Natural killer cell (primary cell): ENCODE measurements at regions not wholly inside any gene's neighbourhood (a gene's known extent, or its start where the extent isn't known, plus 50 kb on each side); places are given as distances from the start of the nearest gene placed in this dataset.

Experiments
- ATAC-seq, 3 donors: fragments of 150-1000 bp in 2 of 3; fragments of 200-7000 bp in 1 of 3; cut with Tn5 transposase; 1 replicate in 1 of 3; 2 replicates in 2 of 3; pipeline ENCODE4 v1.10.0; 2021; ENCODE audit warnings: mild to moderate bottlenecking in 2 of 3, moderate library complexity in 2 of 3
- DNase-seq, 2 donors: peaks; one replicate each; pipeline versions ENCODE4 v3.0.0 to v3.0.0-alpha.2; 2013 to 2021; ENCODE audit warnings: mixed read lengths in 1 of 2
- H3K27ac ChIP-seq: one replicate; pipeline ENCODE4 v1.5.1; 2013; ENCODE audit warnings: mild to moderate bottlenecking, low read length
- H3K27me3 ChIP-seq: one replicate; pipeline ENCODE4 v1.6.1; 2013; ENCODE audit warnings: low read length; ENCODE audit not compliant: control insufficient read depth, insufficient read depth
- H3K36me3 ChIP-seq: one replicate; pipeline ENCODE4 v1.6.1; 2013; ENCODE audit warnings: low read length; ENCODE audit not compliant: control insufficient read depth, insufficient read depth
- H3K4me1 ChIP-seq: one replicate; pipeline ENCODE4 v1.6.1; 2013; ENCODE audit warnings: low read length; ENCODE audit not compliant: control insufficient read depth, insufficient read depth
- H3K4me3 ChIP-seq: one replicate; pipeline ENCODE4 v1.5.1; 2013; ENCODE audit warnings: low read length
- H3K9me3 ChIP-seq: one replicate; pipeline ENCODE4 v1.6.1; 2013; ENCODE audit warnings: low read length; ENCODE audit not compliant: control insufficient read depth, insufficient read depth
- H3K27ac Mint-ChIP-seq, 2 donors: one replicate each; pipeline ENCODE4 v1.8.0; 2022; ENCODE audit warnings: mild to moderate bottlenecking in 2 of 2, mixed read lengths in 2 of 2, moderate library complexity in 1 of 2
- H3K27me3 Mint-ChIP-seq, 2 donors: one replicate each; pipeline ENCODE4 v1.8.0; 2022; ENCODE audit warnings: low read depth in 2 of 2, mixed read lengths in 2 of 2
- H3K36me3 Mint-ChIP-seq: one replicate; pipeline ENCODE4 v1.8.0; 2022; ENCODE audit warnings: mixed read lengths
- H3K4me1 Mint-ChIP-seq, 2 donors: one replicate each; pipeline ENCODE4 v1.8.0; 2022; ENCODE audit warnings: mixed read lengths in 2 of 2
- H3K4me3 Mint-ChIP-seq: one replicate; pipeline ENCODE4 v1.8.0; 2022; ENCODE audit warnings: mild to moderate bottlenecking, moderate library complexity, mixed read lengths
- H3K9me3 Mint-ChIP-seq, 2 donors: one replicate each; pipeline ENCODE4 v1.8.0; 2022; ENCODE audit warnings: mixed read lengths in 2 of 2
- CTCF ChIP-seq: fragments of 200-600 bp; IDR thresholded peaks from one replicate; pipeline ENCODE4 v1.8.0; 2022; ENCODE audit warnings: antibody characterized with exemption
- WGBS: methylation state at CpG from one replicate; pipeline ENCODE4 v1.1.7; 2013; ENCODE audit warnings: missing lambda C conversion rate; ENCODE audit not compliant: insufficient coverage; 5-methylcytosine and 5-hydroxymethylcytosine counted together
- intact Hi-C: fragments of 100-400 bp; cut with micrococcal nuclease; formaldehyde crosslinking; loops from one replicate; pipeline ENCODE4 v1.14.2; 2022

- intact Hi-C loops, result no loop called here
- H3K36me3 Mint-ChIP-seq, result no peaks in the 10 kb centered on the region
- H3K4me1 Mint-ChIP-seq, result peaks cover 0 to 5% of the 10 kb centered on the region in 2 donors
- H3K9me3 Mint-ChIP-seq, result no peaks in the 10 kb centered on the region
- TF ChIP-seq CTCF, result no peak
- DNase-seq (no peak), ATAC-seq (no peak)
- Histone ChIP-seq H3K27me3 (peaks cover 7% of the 10 kb centered on the region), H3K4me1 (peaks cover 4% of the 10 kb centered on the region), H3K9me3 (no peaks in the 10 kb centered on the region), H3K27ac (no peak overlapping the region), H3K36me3 (no peaks in the 10 kb centered on the region), H3K4me3 (no peak overlapping the region)
- no peak overlapping the region for H3K4me3 Mint-ChIP-seq
- peaks cover 11 to 24% of the 10 kb centered on the region in 2 donors for H3K27me3 Mint-ChIP-seq
- no peak overlapping the region for H3K27ac Mint-ChIP-seq
- 78% methylated on average over 2 of the region's 2 CpGs for WGBS
Observed at GRCh38 chr2:88355486-88355885, 97.0 kb downstream of the FOXI3 start.

- H3K36me3 ChIP-seq, result no peaks in the 10 kb centered on the region
- peaks cover 7% of the 10 kb centered on the region for H3K4me1 ChIP-seq
- no peak for DNase-seq
- peak; percentile 29 for TF ChIP-seq CTCF
- no peaks in the 10 kb centered on the region for H3K9me3 ChIP-seq
- intact Hi-C loops, result no loop called here
- ATAC-seq, result no peak
- peaks cover 0 to 5% of the 10 kb centered on the region in 2 donors for H3K4me1 Mint-ChIP-seq
- no peak overlapping the region for H3K27ac ChIP-seq
- H3K36me3 Mint-ChIP-seq, result no peaks in the 10 kb centered on the region
- peaks cover 7% of the 10 kb centered on the region for H3K27me3 ChIP-seq
- H3K27ac Mint-ChIP-seq, result no peak overlapping the region
- no peak overlapping the region for H3K4me3 ChIP-seq
- peaks cover 18 to 24% of the 10 kb centered on the region in 2 donors for H3K27me3 Mint-ChIP-seq
- H3K4me3 Mint-ChIP-seq, result no peak overlapping the region
- no peaks in the 10 kb centered on the region for H3K9me3 Mint-ChIP-seq
- 74% methylated on average over 5 of the region's 5 CpGs for WGBS
Observed at GRCh38 chr2:88351249-88351601, 101.3 kb downstream of the FOXI3 start.

DNA sequence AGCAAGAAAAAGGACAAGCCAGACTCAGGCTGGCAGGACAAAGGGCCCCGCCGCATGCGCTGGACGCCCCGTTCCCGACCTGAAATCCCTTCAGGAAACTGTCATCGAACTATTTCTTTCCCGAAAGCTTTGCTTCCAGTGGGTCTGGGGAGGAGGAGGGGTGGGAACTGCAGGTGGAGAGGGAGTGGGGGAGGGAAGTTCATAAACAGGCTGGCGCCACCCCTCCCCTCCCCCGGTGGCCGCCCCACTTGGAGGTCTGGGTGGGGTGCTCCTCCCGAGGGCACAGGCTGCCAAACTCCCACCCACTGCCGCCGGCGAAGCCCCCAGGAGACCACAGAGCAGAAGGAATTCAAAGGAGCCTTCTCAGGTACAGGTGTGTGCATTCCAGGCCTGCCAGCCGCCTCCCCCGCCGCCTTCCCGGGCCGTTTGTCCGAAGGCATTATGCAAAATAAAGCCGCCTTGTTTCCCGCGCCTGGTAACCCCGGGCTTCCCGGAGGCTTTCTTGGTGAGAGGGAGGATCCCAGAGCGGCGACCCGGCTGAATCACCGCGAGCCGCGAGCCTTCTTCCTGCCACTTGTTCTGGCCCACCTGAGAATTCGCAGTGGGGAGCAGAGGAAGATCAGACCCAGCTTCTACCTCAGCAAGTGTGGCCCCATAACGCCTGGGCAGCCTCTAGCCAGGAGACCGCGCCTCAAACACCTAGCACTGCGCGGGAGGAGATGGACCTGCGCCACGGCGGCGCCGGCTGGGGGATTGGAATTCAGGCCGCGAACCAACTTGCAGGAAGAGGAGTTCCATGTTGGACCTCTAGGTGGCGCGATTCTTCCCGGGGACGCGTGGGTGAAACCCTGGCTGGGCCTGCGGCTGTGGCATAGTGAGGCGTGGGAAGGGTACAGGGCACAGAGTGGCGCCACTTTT lies 101.9 kb downstream of the FOXI3 start:
- peak; percentile 53 to 80 (median 73) for ATAC-seq
- Mint-ChIP-seq H3K27me3 (peaks cover 18 to 20% of the 10 kb centered on the region in 2 donors), H3K4me3 (peak overlapping the region; percentile 69), H3K36me3 (no peaks in the 10 kb centered on the region), H3K27ac (no peak overlapping the region), H3K9me3 (no peaks in the 10 kb centered on the region), H3K4me1 (peaks cover 0 to 5% of the 10 kb centered on the region in 2 donors)
- H3K4me1 ChIP-seq, result peaks cover 7% of the 10 kb centered on the region
- DNase-seq, result peak; percentile 48 to 79
- no peaks in the 10 kb centered on the region for H3K36me3 ChIP-seq
- intact Hi-C loops, result no loop called here
- peaks cover 7% of the 10 kb centered on the region for H3K27me3 ChIP-seq
- TF ChIP-seq CTCF, result peak; percentile 65
- 12% methylated on average over 53 of the region's 54 CpGs for WGBS
- H3K4me3 ChIP-seq, result peak overlapping the region; percentile 18
- H3K9me3 ChIP-seq, result no peaks in the 10 kb centered on the region
- no peak overlapping the region for H3K27ac ChIP-seq
